Calu3 (cell line): ENCODE measurements at regions not wholly inside any gene's neighbourhood (a gene's known extent, or its start where the extent isn't known, plus 50 kb on each side); places are given as distances from the start of the nearest gene placed in this dataset.

Source experiments
- BruUV-seq: library from RNA; stranded (reverse); fragments of 400-500 nt; replicated peaks from 2 replicates; lab custom pipeline; 2021; lab: Mats Ljungman, UMichigan
- CTCF ChIA-PET: fragments of 300-600 bp; sonication (Branson Sonifier 250); formaldehyde crosslinking; loops from one replicate; lab custom pipeline; 2022; ENCODE audit warnings: antibody characterized with exemption; lab: Charles Lee
- DNase-seq: peaks from one replicate; pipeline ENCODE4 v3.0.0; 2022
- H3K27ac Mint-ChIP-seq: one replicate; pipeline ENCODE4 v1.8.0; 2022; ENCODE audit warnings: mixed read lengths; ENCODE audit not compliant: unreplicated experiment
- H3K27me3 Mint-ChIP-seq: one replicate; pipeline ENCODE4 v1.8.0; 2022; ENCODE audit warnings: mixed read lengths; ENCODE audit not compliant: unreplicated experiment
- H3K36me3 Mint-ChIP-seq: one replicate; pipeline ENCODE4 v1.8.0; 2022; ENCODE audit warnings: mild to moderate bottlenecking, moderate library complexity, mixed read lengths; ENCODE audit not compliant: insufficient read depth, unreplicated experiment
- H3K4me1 Mint-ChIP-seq: one replicate; pipeline ENCODE4 v1.8.0; 2022; ENCODE audit warnings: mild to moderate bottlenecking, low read depth, mixed read lengths; ENCODE audit not compliant: unreplicated experiment
- H3K4me3 Mint-ChIP-seq: one replicate; pipeline ENCODE4 v1.8.0; 2022; ENCODE audit warnings: mild to moderate bottlenecking, low read depth, moderate library complexity, mixed read lengths; ENCODE audit not compliant: unreplicated experiment
- H3K9me3 Mint-ChIP-seq: one replicate; pipeline ENCODE4 v1.8.0; 2022; ENCODE audit warnings: low read depth, mixed read lengths; ENCODE audit not compliant: unreplicated experiment
- CTCF ChIP-seq: fragments of 200-600 bp; IDR thresholded peaks from one replicate; pipeline ENCODE4 v1.8.0; 2022; ENCODE audit warnings: antibody characterized with exemption; ENCODE audit not compliant: unreplicated experiment
- intact Hi-C: fragments of 100-400 bp; cut with micrococcal nuclease; formaldehyde crosslinking; loops from one replicate; pipeline ENCODE4 v1.10.0; 2022; ENCODE audit not compliant: unreplicated experiment

- no peaks in the 10 kb centered on the region for H3K4me1 Mint-ChIP-seq
- no peaks in the 10 kb centered on the region for H3K27me3 Mint-ChIP-seq
- no peaks in the 10 kb centered on the region for H3K36me3 Mint-ChIP-seq
- intact Hi-C loops: no loop called here
- H3K27ac Mint-ChIP-seq: no peak overlapping the region
- H3K4me3 Mint-ChIP-seq: no peak overlapping the region
- peaks cover 3% of the 10 kb centered on the region for H3K9me3 Mint-ChIP-seq
- no peak for TF ChIP-seq CTCF
- no TSS peak for BruUV-seq
- CTCF ChIA-PET: no interaction called here
- no peak for DNase-seq
Observed at GRCh38 chr18:60996326-60996725, 336.9 kb upstream of the CDH20 start.

- no peaks in the 10 kb centered on the region for H3K27me3 Mint-ChIP-seq
- no peaks in the 10 kb centered on the region for H3K4me1 Mint-ChIP-seq
- CTCF ChIA-PET: no interaction called here
- BruUV-seq: no TSS peak
- intact Hi-C loops: no loop called here
- no peak for TF ChIP-seq CTCF
- peaks cover 3% of the 10 kb centered on the region for H3K9me3 Mint-ChIP-seq
- H3K36me3 Mint-ChIP-seq: no peaks in the 10 kb centered on the region
- H3K27ac Mint-ChIP-seq: no peak overlapping the region
- DNase-seq: no peak
- H3K4me3 Mint-ChIP-seq: no peak overlapping the region
Observed at GRCh38 chr18:60996822-60997221, 336.4 kb upstream of the CDH20 start.

GRCh38 chr18:61001138-61001537 lies 332.1 kb upstream of the CDH20 start:
- no TSS peak for BruUV-seq
- Mint-ChIP-seq H3K36me3 (no peaks in the 10 kb centered on the region), H3K9me3 (no peaks in the 10 kb centered on the region), H3K4me3 (no peak overlapping the region), H3K27me3 (no peaks in the 10 kb centered on the region), H3K27ac (no peak overlapping the region), H3K4me1 (no peaks in the 10 kb centered on the region)
- CTCF ChIA-PET: no interaction called here
- intact Hi-C loops: no loop called here
- no peak for DNase-seq
- TF ChIP-seq CTCF: no peak

GRCh38 chr18:61006687-61007224 lies 326.5 kb upstream of the CDH20 start:
- no peak for TF ChIP-seq CTCF
- BruUV-seq: no TSS peak
- Mint-ChIP-seq H3K4me1 (no peaks in the 10 kb centered on the region), H3K27me3 (no peaks in the 10 kb centered on the region), H3K4me3 (no peak overlapping the region), H3K9me3 (no peaks in the 10 kb centered on the region), H3K36me3 (no peaks in the 10 kb centered on the region), H3K27ac (no peak overlapping the region)
- CTCF ChIA-PET: interaction anchor here (0.8 kb wide), 1 partner anchor 36 kb away, joined by 3 read pairs; no protein-coding TSS in a partner anchor
- intact Hi-C loops: no loop called here
- no peak for DNase-seq
